Stimulated activated CD4-positive, alpha-beta T cell treated with anti-CD3 and anti-CD28 coated beads, Interleukin-4, amount 100 ng/mL, for 4 hours (primary cell): ENCODE measurements at regions not wholly inside any gene's neighbourhood (a gene's known extent, or its start where the extent isn't known, plus 50 kb on each side); places are given as distances from the start of the nearest gene placed in this dataset.
"Not testable (repeated sequence)": the region's sequence is repeated elsewhere in the genome, so short reads cannot be mapped to it uniquely, and the experiment has no call there.

Source experiments
- DNase-seq, 2 experiments: peaks; one replicate each; pipeline ENCODE4 v3.0.0-alpha.2; 2020

GRCh38 chr1:143604887-143605286 is 366.9 kb downstream of the FAM72C start:
- no peak for DNase-seq

DNA sequence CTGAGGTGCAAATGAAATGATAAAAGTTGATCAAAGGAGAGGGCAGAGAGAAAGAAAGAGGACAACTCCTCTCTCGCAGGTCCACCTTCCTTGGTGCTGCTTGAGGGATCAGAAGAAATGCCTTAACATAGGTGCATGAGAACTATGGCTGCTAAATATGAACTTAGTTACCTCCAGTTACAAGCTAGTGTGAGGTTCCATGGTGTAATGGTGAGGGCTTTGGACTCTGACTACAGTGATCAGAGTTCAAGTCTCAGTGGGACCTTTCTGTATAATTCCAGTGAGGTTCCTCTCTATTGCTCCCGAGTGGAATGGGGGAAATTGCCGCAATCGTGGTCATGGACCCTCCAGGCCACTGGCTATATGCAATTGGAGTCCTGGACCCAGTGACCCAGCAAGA is 387.3 kb downstream of the FAM72C start:
- DNase-seq: no peak

DNA sequence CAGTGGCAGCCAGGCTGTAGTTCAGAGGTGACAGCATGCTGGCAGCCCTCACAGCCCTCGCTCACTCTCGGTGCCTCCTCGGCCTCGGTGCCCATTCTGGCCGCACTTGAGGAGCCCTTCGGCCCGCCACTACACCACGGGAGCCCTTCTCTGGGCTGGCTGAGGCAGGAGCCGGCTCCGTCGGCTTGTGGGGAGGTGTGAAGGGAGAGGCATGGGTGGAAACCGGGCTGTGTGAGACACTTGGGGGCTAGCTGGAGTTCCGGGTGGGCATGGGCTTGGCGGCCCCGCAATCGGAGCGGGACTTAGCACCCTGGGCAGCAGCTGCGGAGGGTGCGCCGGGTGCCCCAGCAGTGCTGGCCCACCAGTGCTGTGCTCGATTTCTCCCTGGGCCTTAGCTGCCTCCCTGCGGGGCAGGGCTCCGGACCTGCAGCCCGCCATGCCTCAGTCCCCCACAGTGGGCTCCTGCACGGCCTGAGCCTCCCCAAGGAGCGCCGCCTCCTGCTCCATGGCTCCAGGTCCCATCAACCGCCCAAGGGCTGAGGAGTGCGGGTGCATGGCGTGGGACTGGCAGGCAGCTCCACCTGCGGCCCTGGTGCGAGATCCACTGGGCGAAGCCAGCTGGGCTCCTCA is 396.8 kb downstream of the FAM72C start:
- DNase-seq: no peak

- DNase-seq: not testable (repeated sequence)
Measured at GRCh38 chr1:143572661-143573060, 399.1 kb downstream of the FAM72C start.

- not testable (repeated sequence) for DNase-seq
Measured at GRCh38 chr1:143563761-143564160, 408.0 kb downstream of the FAM72C start.

DNA sequence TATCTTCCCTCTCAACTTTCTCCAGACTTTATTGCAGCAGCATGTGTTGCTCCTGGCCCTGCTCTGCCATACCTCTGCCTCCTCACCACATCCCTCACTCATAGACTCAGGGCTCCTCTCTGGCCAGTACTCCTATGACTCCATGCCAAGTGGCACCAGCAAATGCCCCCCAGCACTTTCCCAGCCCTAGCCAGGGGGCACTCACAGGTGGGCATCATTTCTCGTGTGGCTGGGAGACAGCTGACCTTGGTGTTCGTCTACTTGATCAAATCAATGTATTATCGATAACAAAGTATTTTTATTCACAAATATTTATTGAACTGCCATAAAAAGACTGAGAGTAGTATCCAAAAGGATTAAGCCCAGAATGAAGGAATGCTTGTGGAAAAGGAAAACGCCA is 418.2 kb downstream of the FAM72C start:
- DNase-seq: no peak

- DNase-seq: not testable (repeated sequence)
Measured at GRCh38 chr1:143504703-143505102, 467.1 kb downstream of the FAM72C start.

DNA sequence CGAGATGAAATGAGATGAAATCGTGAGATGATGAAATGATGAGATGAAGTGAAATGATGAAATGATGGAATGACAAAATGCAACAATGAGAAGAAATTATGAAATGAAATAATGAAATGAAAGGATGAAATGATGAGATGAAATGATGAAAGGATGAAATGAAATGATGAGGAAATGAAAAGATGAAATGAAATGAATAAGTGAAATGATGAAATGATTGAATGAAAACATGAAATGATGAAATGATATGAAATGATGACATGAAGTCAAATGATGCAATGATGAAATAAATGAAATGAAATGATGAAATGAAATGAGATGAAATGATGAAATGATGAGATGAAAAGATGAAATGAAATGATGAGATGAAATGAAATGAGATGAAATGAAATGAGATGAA is 467.7 kb downstream of the FAM72C start:
- DNase-seq: not testable (repeated sequence)

- DNase-seq: not testable (repeated sequence)
Measured at GRCh38 chr1:143503048-143503447, 468.7 kb downstream of the FAM72C start.

- not testable (repeated sequence) for DNase-seq
Measured at GRCh38 chr1:143502038-143502437, 469.7 kb downstream of the FAM72C start.

- not testable (repeated sequence) for DNase-seq
Measured at GRCh38 chr1:143498059-143498749, 473.6 kb downstream of the FAM72C start.

GRCh38 chr1:143497374-143497747 is 474.4 kb downstream of the FAM72C start:
- no peak for DNase-seq

DNA sequence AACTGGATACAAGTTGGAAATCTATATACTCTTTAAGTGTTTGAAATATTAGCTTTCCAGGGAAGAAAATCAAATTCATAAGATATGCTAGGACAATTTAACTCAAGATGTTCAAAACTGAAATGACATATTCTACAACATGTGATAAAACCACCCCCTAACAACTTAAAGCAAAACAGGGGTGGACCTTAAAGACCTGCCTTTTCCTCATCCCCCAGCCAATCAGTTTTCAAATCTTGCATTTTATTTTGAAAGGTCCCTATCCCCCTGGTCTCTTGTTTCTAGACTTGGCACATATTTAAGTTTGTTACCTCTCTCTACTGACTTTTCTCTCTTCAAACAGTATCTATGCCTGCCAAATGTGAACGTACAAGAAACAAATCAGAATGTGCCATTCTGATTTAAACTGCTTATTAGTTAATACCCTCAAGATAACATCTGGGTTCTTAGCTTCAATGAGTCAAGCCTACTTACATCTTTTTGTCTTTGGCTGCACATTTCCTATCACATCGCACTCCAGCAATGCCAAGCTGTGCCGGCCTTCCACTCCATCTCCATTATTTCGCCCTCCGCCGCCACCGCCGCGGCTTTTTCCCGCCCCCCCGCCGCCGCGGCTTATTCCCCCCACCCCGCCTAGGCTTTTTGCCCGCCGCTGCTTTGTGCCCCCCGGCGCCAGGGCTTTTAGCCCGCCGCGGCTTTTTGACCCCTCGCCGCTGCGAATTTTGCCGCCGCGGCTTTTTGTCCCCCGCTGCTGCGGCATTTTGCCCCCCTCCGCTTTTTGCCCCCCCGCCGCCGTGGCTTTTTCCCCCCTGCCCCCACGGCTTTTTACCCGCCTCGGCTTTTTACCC is 475.0 kb downstream of the FAM72C start:
- DNase-seq: not testable (repeated sequence)
